GM12892 (cell line): ENCODE measurements at regions not wholly inside any gene's neighbourhood (a gene's known extent, or its start where the extent isn't known, plus 50 kb on each side); places are given as distances from the start of the nearest gene placed in this dataset.

Experiments
- DNase-seq: peaks from one replicate; pipeline ENCODE4 v3.0.0; 2011; ENCODE audit not compliant: insufficient read length
- FAIRE-seq: peaks from 2 replicates; lab custom pipeline; 2011; peaks lifted over from hg19 to GRCh38; lab: Jason Lieb, UNC
- POLR2A ChIP-seq: IDR thresholded peaks from 2 replicates; pipeline ENCODE4 v1.6.1; 2011; ENCODE audit warnings: low read depth, low read length, control low read depth
- POLR2AphosphoS5 ChIP-seq: IDR thresholded peaks from 2 replicates; pipeline ENCODE4 v1.6.1; 2011; ENCODE audit warnings: low read depth, low read length, control low read depth
- TAF1 ChIP-seq: IDR thresholded peaks from 2 replicates; pipeline ENCODE4 v1.6.1; 2011; ENCODE audit warnings: low read depth, mild to moderate bottlenecking, control low read depth, low read length, borderline replicate concordance

- no peak for FAIRE-seq
- TF ChIP-seq TAF1 (no peak), POLR2A (no peak), POLR2AphosphoS5 (no peak)
- DNase-seq: no peak
Observed at GRCh38 chrX:9149501-9150245, 115.7 kb upstream of the FAM9B start.

- no peak for DNase-seq
- no peak for FAIRE-seq
- TF ChIP-seq POLR2A (no peak), POLR2AphosphoS5 (no peak), TAF1 (no peak)
Observed at GRCh38 chrX:9151772-9152307, 117.9 kb upstream of the FAM9B start.

GRCh38 chrX:9153300-9153699 is 119.4 kb upstream of the FAM9B start:
- DNase-seq (no peak), FAIRE-seq (no peak)
- no peak for TF ChIP-seq POLR2A
- TF ChIP-seq TAF1: no peak
- TF ChIP-seq POLR2AphosphoS5: no peak

- TF ChIP-seq POLR2AphosphoS5: no peak
- TF ChIP-seq POLR2A: no peak
- TF ChIP-seq TAF1: no peak
- DNase-seq (no peak), FAIRE-seq (no peak)
Observed at GRCh38 chrX:9158611-9159010, 124.7 kb upstream of the FAM9B start.

- no peak for DNase-seq
- TF ChIP-seq POLR2AphosphoS5 (no peak), POLR2A (no peak), TAF1 (no peak)
- FAIRE-seq: no peak
Observed at GRCh38 chrX:9160698-9161329, 126.9 kb upstream of the FAM9B start.

GRCh38 chrX:9162698-9163097 is 128.8 kb upstream of the FAM9B start:
- FAIRE-seq (no peak), DNase-seq (no peak)
- TF ChIP-seq POLR2A (no peak), TAF1 (no peak), POLR2AphosphoS5 (no peak)

- DNase-seq (no peak), FAIRE-seq (no peak)
- TF ChIP-seq TAF1 (no peak), POLR2AphosphoS5 (no peak), POLR2A (no peak)
Observed at GRCh38 chrX:9163214-9163709, 129.3 kb upstream of the FAM9B start.

- no peak for DNase-seq
- no peak for FAIRE-seq
Observed at GRCh38 chrX:9164086-9164485, 130.2 kb upstream of the FAM9B start.

GRCh38 chrX:9164533-9165426 is 130.9 kb upstream of the FAM9B start:
- FAIRE-seq (no peak), DNase-seq (no peak)
- no peak for TF ChIP-seq POLR2A
- no peak for TF ChIP-seq TAF1
- no peak for TF ChIP-seq POLR2AphosphoS5

More at GRCh38 chrX:9164086-9164485, 130.2 kb upstream of the FAM9B start:
- TF ChIP-seq TAF1 (no peak), POLR2A (no peak), POLR2AphosphoS5 (no peak)

- DNase-seq: no peak
- FAIRE-seq: no peak
Observed at GRCh38 chrX:9166584-9166944, 132.6 kb upstream of the FAM9B start.

More at GRCh38 chrX:9166584-9166944, 132.6 kb upstream of the FAM9B start:
- TF ChIP-seq TAF1 (no peak), POLR2AphosphoS5 (no peak), POLR2A (no peak)
